T-helper 2 cell (primary cell): ENCODE measurements at regions not wholly inside any gene's neighbourhood (a gene's known extent, or its start where the extent isn't known, plus 50 kb on each side); places are given as distances from the start of the nearest gene placed in this dataset.
"Not testable (repeated sequence)": the region's sequence is repeated elsewhere in the genome, so short reads cannot be mapped to it uniquely, and the experiment has no call there.

Source experiments
- DNase-seq, 5 experiments: peaks; one replicate each; pipeline versions ENCODE4 v3.0.0 to v3.0.0-alpha.2; 2012 to 2022

GRCh38 chr4:49229243-49229642 lies 243.2 kb downstream of the CWH43 start:
- DNase-seq = not testable (repeated sequence)

- not testable (repeated sequence) for DNase-seq
These were observed 243.6 kb downstream of the CWH43 start for GRCh38 chr4:49229713-49230112.

- not testable (repeated sequence) for DNase-seq
These were observed 247.3 kb downstream of the CWH43 start for GRCh38 chr4:49233346-49233745.

- not testable (repeated sequence) for DNase-seq
These were observed 247.7 kb downstream of the CWH43 start for GRCh38 chr4:49233749-49234148.

GRCh38 chr4:49234382-49234781 lies 248.3 kb downstream of the CWH43 start:
- DNase-seq = not testable (repeated sequence)

GRCh38 chr4:49235413-49236160 lies 249.5 kb downstream of the CWH43 start:
- DNase-seq = not testable (repeated sequence)

- not testable (repeated sequence) for DNase-seq
These were observed 250.4 kb downstream of the CWH43 start for GRCh38 chr4:49236474-49236873.

GRCh38 chr4:49241295-49241694 lies 255.2 kb downstream of the CWH43 start:
- DNase-seq = not testable (repeated sequence)

- not testable (repeated sequence) for DNase-seq
These were observed 276.7 kb downstream of the CWH43 start for GRCh38 chr4:49262786-49263185.

- not testable (repeated sequence) for DNase-seq
These were observed 284.4 kb downstream of the CWH43 start for GRCh38 chr4:49270435-49270834.

GRCh38 chr4:49270912-49271311 lies 284.8 kb downstream of the CWH43 start:
- not testable (repeated sequence) for DNase-seq

- not testable (repeated sequence) for DNase-seq
These were observed 299.8 kb downstream of the CWH43 start for GRCh38 chr4:49285905-49286304.

GRCh38 chr4:49286926-49287745 lies 301.1 kb downstream of the CWH43 start:
- not testable (repeated sequence) for DNase-seq

- DNase-seq = not testable (repeated sequence)
These were observed 301.8 kb downstream of the CWH43 start for GRCh38 chr4:49287893-49288292.

- not testable (repeated sequence) for DNase-seq
These were observed 302.7 kb downstream of the CWH43 start for GRCh38 chr4:49288796-49289195.

GRCh38 chr4:49314815-49315214 lies 328.7 kb downstream of the CWH43 start:
- DNase-seq = not testable (repeated sequence)

- not testable (repeated sequence) for DNase-seq
These were observed 334.8 kb downstream of the CWH43 start for GRCh38 chr4:49320725-49321410.

GRCh38 chr4:49321511-49322300 lies 335.6 kb downstream of the CWH43 start:
- not testable (repeated sequence) for DNase-seq

GRCh38 chr4:49322610-49323572 lies 336.8 kb downstream of the CWH43 start:
- not testable (repeated sequence) for DNase-seq

- DNase-seq = not testable (repeated sequence)
These were observed 337.5 kb downstream of the CWH43 start for GRCh38 chr4:49323573-49323940.
